Myocyte (in vitro differentiated cells): ENCODE measurements at regions not wholly inside any gene's neighbourhood (a gene's known extent, or its start where the extent isn't known, plus 50 kb on each side); places are given as distances from the start of the nearest gene placed in this dataset.
"Not testable (repeated sequence)": the region's sequence is repeated elsewhere in the genome, so short reads cannot be mapped to it uniquely, and the experiment has no call there.

Experiments
- DNase-seq: peaks from one replicate; pipeline ENCODE4 v3.0.0-alpha.2; 2012; ENCODE audit warnings: low read depth

DNA sequence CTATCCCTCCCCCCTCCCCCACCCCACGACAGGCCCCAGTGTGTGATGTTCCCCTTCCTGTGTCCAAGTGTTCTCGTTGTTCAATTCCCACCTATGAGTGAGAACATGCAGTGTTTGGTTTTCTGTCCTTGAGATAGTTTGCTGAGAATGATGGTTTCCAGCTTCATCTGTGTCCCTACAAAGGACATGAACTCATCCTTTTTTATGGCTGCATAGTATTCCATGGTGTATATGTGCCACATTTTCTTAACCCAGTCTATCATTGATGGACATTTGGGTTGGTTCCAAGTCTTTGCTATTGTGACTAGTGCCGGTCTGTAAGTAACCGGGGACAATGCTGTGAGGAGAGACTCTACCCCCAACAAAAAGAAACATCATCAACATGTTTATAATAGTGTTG is 217.2 kb downstream of the SEC23IP start:
- not testable (repeated sequence) for DNase-seq

DNA sequence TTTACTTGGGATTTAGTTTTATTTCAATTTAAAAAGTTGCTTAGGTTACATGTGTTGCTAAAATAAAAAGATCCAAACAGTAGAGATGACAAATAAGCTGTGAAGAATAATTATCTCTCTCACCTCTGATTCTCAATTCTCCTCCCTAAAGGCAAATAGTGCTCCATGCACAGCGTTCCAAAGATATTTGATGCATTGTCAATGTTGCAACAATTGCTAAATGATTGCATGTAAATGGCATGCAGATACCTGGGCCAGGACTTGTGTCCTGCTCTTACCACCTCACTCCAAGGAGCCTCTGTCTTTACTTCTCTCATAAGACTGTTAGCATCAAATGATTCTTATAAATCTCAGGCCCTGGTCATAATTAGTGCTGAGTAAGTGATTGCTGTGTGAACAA is 217.7 kb downstream of the SEC23IP start:
- DNase-seq = no peak

- DNase-seq = no peak
Measured at GRCh38 chr10:120111628-120112027, 219.1 kb downstream of the SEC23IP start.

DNA sequence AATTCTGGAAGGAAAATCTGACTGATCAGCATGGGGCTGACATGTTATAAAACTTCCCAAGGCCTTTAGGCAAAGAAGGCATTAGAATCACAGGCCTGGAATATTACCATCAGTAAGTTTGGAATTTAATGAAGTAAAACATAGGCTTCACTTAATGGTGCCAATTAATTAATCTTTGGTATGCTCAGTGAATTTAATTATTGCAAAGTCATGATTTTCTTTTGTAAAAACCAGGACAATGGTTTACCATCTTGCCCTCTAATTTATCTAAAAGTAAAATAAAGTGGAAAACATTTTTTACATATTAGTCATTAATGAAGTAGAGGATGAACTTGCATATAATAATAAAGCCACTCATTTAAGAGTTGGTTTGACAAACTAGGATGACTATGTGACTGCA is 220.3 kb downstream of the SEC23IP start:
- no peak for DNase-seq

GRCh38 chr10:120115959-120116358 is 223.4 kb downstream of the SEC23IP start:
- DNase-seq = no peak

DNA sequence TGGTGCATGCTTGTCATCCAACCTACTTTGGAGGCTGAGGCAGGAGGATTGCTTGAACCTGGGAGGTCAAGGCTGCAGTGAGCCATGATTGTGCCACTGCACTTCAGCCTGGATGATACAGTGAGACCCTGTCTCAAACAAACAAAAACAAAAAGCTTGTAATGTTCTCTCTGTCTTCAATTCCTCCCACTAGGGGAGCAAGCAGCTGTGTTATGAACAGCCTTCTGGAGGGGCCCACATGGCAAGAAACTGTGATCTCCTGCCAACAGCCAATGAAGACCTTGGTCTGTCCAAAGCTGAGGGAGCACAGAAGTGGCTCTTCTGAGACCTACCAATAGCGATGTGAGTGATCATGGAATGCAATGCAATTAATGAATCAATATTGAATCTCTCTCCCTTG is 229.2 kb downstream of the SEC23IP start:
- DNase-seq = no peak

DNA sequence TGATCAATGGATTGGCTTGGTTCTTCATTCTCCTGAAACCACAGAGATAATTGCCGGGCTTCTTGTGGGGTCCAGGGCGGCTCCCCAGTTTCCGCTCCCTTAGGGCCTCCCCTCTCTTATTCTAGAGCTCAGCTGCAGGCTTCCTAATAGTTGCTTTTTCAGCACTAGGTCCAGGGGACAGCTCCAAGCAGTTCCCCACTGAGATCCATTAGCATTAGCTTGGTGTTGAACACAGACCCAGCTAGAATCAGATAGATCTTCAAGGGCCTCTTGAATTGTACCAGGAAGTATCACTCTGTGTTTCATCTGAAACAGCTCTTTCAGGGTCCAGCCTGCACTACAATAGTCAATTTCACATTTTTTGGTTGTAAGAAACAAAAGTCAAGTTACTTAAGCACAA is 238.7 kb downstream of the SEC23IP start:
- DNase-seq = peak; percentile 20

- DNase-seq = no peak
Measured at GRCh38 chr10:120132811-120133210, 240.3 kb downstream of the SEC23IP start.

GRCh38 chr10:120138689-120139088 is 246.2 kb downstream of the SEC23IP start:
- DNase-seq = no peak

GRCh38 chr10:120145107-120145506 is 252.6 kb downstream of the SEC23IP start:
- no peak for DNase-seq

GRCh38 chr10:120156614-120157274 is 264.2 kb downstream of the SEC23IP start:
- DNase-seq = no peak

- no peak for DNase-seq
Measured at GRCh38 chr10:120161111-120161510, 268.6 kb downstream of the SEC23IP start.

DNA sequence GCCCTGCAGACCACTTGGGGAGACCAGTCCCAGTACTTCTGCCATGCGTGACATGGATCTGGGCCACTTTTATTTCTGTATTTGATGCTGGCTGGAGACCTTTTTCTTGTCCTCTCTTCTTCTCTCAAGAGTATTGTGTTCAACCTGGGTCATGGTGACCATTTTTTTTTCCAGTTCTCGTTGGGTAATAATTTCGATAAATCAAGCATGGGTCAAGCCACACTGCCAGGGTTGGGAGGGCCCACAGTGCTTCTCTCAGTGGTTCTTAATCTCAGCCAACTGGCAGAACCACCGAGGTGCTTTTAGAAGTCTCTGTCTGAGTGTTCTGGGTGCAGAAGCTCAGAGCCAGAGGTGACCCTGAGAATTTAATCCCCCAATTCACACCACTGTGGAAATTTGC is 269.9 kb downstream of the SEC23IP start:
- DNase-seq = no peak

DNA sequence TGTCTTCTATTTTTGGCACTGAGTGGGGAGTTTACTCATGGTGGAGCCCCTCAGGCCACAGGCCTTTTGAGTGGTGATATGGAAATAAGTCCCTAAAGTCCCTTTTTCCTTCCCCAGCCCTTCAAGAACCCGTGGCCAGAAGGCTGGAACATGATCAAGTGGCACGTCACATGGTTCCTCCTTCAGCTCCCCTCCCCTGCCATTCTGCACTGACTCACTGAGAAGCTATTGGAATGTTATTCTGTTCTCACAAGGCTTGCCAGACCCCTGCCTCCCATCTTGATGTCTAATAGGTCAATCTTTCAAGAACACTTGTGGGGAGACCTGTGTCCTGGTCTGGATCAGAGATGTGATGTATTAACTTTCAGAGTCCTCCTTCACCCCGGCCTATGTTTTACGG is 279.8 kb downstream of the SEC23IP start:
- peak; percentile 1 for DNase-seq

- no peak for DNase-seq
Measured at GRCh38 chr10:120174491-120174890, 282.0 kb downstream of the SEC23IP start.

- no peak for DNase-seq
Measured at GRCh38 chr10:120177330-120177729, 279.7 kb upstream of the PLPP4 start.

DNA sequence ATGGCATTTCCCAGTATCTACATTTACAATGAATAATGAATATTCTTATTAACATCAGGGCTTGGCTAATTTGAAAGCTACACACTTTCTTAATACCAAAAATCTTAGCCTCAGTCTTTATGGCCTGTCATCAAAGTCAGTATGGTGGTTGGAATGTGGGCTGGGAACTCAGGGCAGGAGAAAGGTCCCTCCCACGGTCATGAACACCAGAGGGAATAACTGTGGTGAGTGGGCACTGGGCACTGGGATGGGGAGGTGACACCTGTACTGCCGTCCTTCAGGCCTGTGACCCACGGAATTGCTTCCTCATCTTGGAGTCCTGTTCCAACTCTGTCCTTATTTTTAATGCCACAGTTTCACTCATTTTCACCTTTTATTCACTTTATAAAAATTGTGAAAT is 276.9 kb upstream of the PLPP4 start:
- no peak for DNase-seq

DNA sequence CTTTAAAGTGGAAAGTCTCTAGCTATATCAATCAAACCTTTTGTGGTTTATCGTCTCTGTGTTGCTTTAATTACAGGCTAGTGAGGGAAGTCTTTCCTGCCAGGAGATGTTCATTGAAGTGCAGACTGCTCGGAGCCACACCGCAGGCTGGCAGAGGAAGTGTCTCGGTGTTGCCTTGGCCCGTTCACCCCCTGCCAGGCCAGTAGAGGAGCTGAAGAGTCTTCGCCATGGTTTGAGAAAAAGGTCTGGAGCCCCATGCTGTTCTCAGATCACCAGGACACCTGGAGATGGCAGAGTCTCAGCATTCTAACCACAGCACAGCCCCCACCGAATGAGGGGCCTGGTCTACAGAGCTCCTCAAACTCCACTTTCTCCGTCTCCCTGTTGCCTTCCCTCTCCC is 275.9 kb upstream of the PLPP4 start:
- DNase-seq = no peak

DNA sequence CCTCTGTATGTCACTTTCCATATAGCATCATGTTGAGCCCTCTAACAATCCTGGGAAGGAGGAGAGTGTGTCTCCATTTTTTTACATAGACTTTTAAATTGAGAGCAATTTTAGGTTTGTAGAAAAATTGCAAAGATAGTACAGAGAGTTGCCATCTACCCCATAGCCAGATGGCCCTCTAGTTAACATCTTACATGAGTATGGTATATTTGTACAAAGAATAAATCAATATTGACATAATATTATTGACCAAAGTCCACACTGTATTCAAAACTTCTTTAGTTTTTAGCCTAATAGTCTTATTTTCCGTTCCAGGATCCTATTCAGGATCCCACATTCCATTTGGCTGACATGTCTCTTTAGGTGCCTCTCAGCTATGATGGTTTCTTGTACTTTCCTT is 274.6 kb upstream of the PLPP4 start:
- DNase-seq = no peak

DNA sequence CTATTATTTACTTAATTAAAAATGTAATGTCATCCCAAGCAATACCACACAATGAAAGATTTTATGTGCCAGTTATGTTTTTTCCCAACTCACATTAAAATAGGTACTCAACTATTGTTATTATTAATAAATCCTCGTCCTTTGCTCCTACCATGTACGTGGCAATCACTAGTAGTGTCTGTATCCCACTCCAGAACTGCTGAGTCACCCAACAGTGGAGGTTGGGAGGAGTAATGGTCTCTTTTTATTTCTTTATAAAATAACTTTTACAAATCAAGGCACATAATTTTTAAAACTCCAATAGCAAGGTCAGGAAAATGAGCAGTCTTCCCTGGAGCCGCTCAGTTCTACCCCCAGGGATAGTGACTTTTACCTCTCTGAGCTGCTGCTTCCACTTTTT is 273.5 kb upstream of the PLPP4 start:
- no peak for DNase-seq

- DNase-seq = no peak
Measured at GRCh38 chr10:120184547-120185337, 272.3 kb upstream of the PLPP4 start.

GRCh38 chr10:120186506-120186905 is 270.5 kb upstream of the PLPP4 start:
- no peak for DNase-seq

DNA sequence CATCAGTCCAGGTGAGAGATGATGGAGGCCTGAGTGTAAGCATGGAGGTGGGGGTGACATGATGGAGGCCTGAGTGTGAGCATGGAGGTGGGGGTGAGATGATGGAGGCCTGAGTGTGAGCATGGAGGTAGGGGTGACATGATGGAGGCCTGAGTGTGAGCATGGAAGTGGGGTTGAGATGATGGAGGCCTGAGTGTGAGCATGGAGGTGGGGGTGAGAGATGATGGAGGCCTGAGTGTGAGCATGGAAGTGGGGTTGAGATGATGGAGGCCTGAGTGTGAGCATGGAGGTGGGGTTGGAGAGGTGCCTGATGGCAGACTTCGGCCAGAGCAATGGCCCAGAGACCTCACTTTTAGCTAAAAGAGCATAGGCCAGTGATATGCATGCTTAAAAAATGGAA is 269.9 kb upstream of the PLPP4 start:
- DNase-seq = not testable (repeated sequence)
